ENCODE measurements at regions not wholly inside any gene's neighbourhood (a gene's known extent, or its start where the extent isn't known, plus 50 kb on each side); places are given as distances from the start of the nearest gene placed in this dataset.

DNA sequence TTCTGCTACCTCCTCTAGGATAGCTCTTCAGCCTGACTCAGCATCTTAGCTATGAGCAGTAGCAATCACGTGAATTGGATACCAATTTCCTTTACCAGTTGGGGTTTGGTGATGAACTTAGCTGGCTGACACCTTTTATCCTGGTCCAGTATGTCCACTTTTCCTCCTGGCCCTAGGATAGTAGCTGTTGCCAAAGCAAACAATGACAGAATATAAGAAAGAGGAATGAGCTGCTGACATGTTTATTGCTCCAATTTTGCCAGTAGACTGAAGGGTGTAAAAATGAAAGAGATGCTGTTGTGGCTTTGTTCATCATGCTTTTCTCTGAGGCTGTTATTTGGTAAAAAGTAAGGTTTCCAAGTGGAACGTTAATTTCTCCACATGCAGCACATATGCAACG, 168.3 kb upstream of the JAG1 start:
- no peak for TF ChIP-seq CTCF (IDR thresholded peaks at IDR 0.05; ENCODE audit: insufficient read depth, low read depth, low read length, missing control alignments)
- DNase-seq (ENCODE audit: low read depth) = no peak
- H3K4me3 ChIP-seq (ENCODE audit: low read depth, low read length) = no peak overlapping the region

DNA sequence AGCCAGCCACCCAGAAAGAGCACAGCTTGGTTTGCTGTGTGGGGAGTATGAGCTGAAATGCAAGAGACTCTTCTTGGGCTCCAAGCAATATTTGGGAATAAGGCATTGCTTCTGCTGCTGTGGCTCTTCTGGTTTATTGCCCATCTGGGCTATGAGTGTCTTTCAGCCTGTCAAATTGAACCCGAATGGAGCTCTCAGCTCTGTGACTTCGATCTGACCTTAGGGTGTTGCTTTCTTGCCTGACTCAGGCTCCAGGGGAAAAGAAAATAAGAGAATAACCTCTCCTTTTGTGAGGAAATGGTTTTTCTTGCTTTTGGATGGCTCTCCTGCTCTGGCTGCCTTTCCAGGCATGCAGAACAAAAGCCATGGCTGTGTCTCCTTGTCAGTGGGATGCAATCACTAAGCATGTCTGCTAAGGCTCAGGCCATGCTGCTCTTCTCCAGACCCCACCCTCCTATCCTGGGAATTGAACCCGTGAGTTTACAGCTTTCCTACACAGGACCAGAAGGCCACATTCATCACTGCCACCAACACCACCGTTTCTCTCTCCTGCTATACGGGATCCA, 169.4 kb upstream of the JAG1 start:
- no peak for DNase-seq (ENCODE audit: low read depth)
- TF ChIP-seq CTCF (IDR thresholded peaks at IDR 0.05; ENCODE audit: insufficient read depth, low read depth, low read length, missing control alignments) = no peak
- no peak overlapping the region for H3K4me3 ChIP-seq (ENCODE audit: low read depth, low read length)

GRCh38 chr20:10846766-10847165, 173.0 kb upstream of the JAG1 start:
- no peak overlapping the region for H3K4me3 ChIP-seq (ENCODE audit: low read depth, low read length)
- TF ChIP-seq CTCF (IDR thresholded peaks at IDR 0.05; ENCODE audit: insufficient read depth, low read depth, low read length, missing control alignments) = no peak
- DNase-seq (ENCODE audit: low read depth) = no peak

DNA sequence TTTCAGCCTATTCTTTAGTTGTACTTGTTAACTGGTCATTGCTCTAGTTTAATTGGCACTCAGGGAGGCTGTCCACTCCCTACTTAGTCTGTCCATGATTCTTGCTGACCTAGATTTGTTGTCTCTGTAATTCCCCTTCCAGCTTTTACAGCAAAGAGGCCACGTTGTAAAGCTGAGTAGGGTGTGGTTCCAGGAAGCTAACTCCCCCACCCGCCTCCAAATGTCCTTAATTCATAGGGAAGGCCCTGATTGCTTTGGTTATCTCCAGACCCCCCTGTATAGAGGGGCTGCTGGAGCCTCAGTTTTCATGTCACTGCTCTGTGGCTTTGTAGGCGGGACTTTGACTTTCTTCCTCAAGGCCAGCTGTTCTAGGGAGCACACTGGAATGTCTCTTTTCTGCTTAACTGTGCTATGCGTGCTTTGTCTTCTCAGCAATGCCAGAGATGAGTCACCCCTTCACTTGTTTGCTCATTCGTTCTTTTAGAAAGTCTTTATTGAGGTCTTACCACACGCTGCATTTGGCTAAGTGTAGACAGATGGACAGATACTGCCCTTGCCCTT, 175.1 kb upstream of the JAG1 start:
- no peak overlapping the region for H3K4me3 ChIP-seq (ENCODE audit: low read depth, low read length)
- TF ChIP-seq CTCF (IDR thresholded peaks at IDR 0.05; ENCODE audit: insufficient read depth, low read depth, low read length, missing control alignments) = no peak
- peak; percentile 30 for DNase-seq (ENCODE audit: low read depth)

DNA sequence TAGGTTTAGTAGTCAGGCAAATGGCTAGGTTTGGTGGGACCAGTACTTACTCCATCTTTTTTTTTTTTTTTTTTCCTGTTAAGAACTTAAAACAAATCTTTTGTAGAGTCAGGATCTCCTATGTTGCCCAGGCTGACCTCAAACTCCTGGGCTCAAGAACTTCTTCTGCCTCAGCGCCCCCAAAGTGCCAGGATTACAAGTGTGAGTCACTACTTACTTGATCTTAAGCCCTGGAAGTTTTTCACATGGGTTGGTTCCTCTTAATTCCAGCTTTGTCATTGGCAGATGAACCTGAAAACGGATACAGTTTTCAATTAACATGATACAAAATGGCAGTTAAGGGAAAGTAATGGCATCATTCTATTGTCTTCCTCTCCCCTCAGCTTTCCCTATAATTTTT, 179.4 kb upstream of the JAG1 start:
- TF ChIP-seq CTCF (IDR thresholded peaks at IDR 0.05; ENCODE audit: insufficient read depth, low read depth, low read length, missing control alignments) = no peak
- no peak for DNase-seq (ENCODE audit: low read depth)
- no peak overlapping the region for H3K4me3 ChIP-seq (ENCODE audit: low read depth, low read length)

- TF ChIP-seq CTCF (IDR thresholded peaks at IDR 0.05; ENCODE audit: insufficient read depth, low read depth, low read length, missing control alignments) = no peak
- DNase-seq (ENCODE audit: low read depth) = no peak
- H3K4me3 ChIP-seq (ENCODE audit: low read depth, low read length) = no peak overlapping the region
Measured at GRCh38 chr20:10853731-10854130, 179.9 kb upstream of the JAG1 start.

GRCh38 chr20:10854976-10855375, 181.2 kb upstream of the JAG1 start:
- DNase-seq (ENCODE audit: low read depth) = no peak
- no peak for TF ChIP-seq CTCF (IDR thresholded peaks at IDR 0.05; ENCODE audit: insufficient read depth, low read depth, low read length, missing control alignments)
- H3K4me3 ChIP-seq (ENCODE audit: low read depth, low read length) = no peak overlapping the region
